IPS-15b (cell line): ENCODE measurements at regions not wholly inside any gene's neighbourhood (a gene's known extent, or its start where the extent isn't known, plus 50 kb on each side); places are given as distances from the start of the nearest gene placed in this dataset.

Experiments
- H3K27me3 ChIP-seq: one replicate; pipeline ENCODE4 v1.6.1; 2013; ENCODE audit warnings: low read length; ENCODE audit not compliant: control insufficient read depth, insufficient read depth
- H3K36me3 ChIP-seq: one replicate; pipeline ENCODE4 v1.6.1; 2013; ENCODE audit warnings: low read length; ENCODE audit not compliant: control insufficient read depth, insufficient read depth
- H3K4me1 ChIP-seq: one replicate; pipeline ENCODE4 v1.6.1; 2013; ENCODE audit warnings: mild to moderate bottlenecking, low read length; ENCODE audit not compliant: control insufficient read depth, insufficient read depth
- H3K4me3 ChIP-seq: one replicate; pipeline ENCODE4 v1.5.1; 2013; ENCODE audit warnings: low read depth, low read length
- H3K9ac ChIP-seq: one replicate; pipeline ENCODE4 v1.6.1; 2013; ENCODE audit warnings: low read depth, mild to moderate bottlenecking, low read length
- H3K9me3 ChIP-seq: one replicate; pipeline ENCODE4 v1.6.1; 2013; ENCODE audit warnings: mild to moderate bottlenecking, low read length; ENCODE audit not compliant: control insufficient read depth, insufficient read depth

DNA sequence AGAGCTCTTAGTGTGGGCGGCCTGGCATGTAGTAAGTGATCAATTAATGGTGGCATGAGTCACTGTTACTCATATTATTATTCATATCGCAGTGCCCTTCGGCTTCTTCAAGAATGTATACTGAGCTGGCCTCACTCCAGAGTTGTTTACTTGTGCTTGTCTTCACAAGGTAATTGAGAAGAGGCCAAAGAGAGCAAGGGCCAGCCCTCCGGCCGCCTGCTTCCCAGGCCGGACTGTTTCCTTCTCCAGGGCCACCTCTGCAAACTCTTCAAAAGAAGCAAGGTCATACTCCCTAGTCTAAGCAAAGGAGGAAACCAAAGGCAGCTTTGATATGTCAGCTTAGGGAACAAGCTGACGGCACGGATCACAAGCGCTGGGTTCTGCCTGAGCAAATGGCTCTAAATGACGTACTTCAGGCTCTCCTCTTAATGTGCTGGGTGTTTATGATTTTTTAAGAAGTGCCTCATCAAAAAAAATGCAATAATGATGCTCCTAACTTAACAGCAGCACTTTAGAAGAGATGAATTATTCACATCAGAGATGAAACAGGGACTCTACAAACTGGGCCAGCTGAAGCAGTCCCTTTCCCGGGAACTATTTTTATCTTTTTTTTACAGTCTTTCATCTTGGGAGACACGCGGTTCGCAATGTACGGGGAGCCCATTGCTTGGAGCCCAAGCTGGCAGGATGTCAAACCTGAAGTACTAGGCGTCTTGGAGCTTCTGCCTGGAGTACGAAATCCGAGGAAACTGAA is 65.6 kb upstream of the DLK1 start:
- no peaks in the 10 kb centered on the region for H3K9me3 ChIP-seq
- H3K4me1 ChIP-seq: no peaks in the 10 kb centered on the region

GRCh38 chr14:100662879-100663760 is 63.6 kb upstream of the DLK1 start:
- H3K9me3 ChIP-seq: no peaks in the 10 kb centered on the region
- H3K9ac ChIP-seq: no peak overlapping the region
- H3K4me3 ChIP-seq: no peak overlapping the region
- no peaks in the 10 kb centered on the region for H3K27me3 ChIP-seq
- H3K4me1 ChIP-seq: no peaks in the 10 kb centered on the region
- H3K36me3 ChIP-seq: no peaks in the 10 kb centered on the region

More for the DNA sequence above, 65.6 kb upstream of the DLK1 start:
- no peaks in the 10 kb centered on the region for H3K36me3 ChIP-seq
- no peak overlapping the region for H3K9ac ChIP-seq
- no peak overlapping the region for H3K4me3 ChIP-seq
- no peaks in the 10 kb centered on the region for H3K27me3 ChIP-seq

- H3K4me1 ChIP-seq: no peaks in the 10 kb centered on the region
- no peak overlapping the region for H3K4me3 ChIP-seq
- no peaks in the 10 kb centered on the region for H3K9me3 ChIP-seq
- no peak overlapping the region for H3K9ac ChIP-seq
- no peaks in the 10 kb centered on the region for H3K36me3 ChIP-seq
- H3K27me3 ChIP-seq: no peaks in the 10 kb centered on the region
These were observed 63.0 kb upstream of the DLK1 start for GRCh38 chr14:100663761-100664052.

GRCh38 chr14:100664231-100664630 is 62.5 kb upstream of the DLK1 start:
- no peaks in the 10 kb centered on the region for H3K27me3 ChIP-seq
- H3K9ac ChIP-seq: no peak overlapping the region
- no peaks in the 10 kb centered on the region for H3K9me3 ChIP-seq
- no peak overlapping the region for H3K4me3 ChIP-seq
- H3K4me1 ChIP-seq: no peaks in the 10 kb centered on the region
- H3K36me3 ChIP-seq: no peaks in the 10 kb centered on the region

DNA sequence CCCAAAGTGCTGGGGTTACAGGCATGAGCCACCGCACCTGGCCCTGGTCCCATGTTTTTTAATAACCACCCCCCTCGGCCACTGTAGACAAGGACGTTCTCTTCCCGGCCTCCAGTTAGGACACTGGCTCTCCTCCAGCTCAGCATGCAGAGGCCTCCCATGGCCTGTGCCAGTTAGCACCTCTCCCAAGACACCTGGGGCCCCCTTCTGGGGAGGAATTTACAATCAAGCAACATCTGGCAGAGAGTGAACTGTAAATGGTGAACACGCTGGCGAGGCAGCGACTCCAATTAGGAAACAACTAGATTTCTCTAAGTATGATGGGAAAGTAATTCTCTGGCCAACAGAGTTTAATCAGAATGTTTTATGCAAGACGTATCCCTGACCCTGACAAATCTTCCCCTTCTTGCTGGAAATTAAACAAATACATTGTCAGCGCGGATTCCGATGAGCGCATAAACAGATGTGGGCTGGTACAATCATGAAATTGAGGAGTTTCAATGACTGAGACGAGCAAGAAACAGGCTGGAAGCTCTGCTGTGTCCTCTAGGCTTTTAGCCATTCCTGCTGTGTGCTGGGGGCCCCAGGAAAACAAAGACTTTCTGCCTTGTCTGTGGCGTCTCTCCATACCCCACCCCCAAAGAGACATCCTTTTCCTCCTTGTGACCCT is 61.7 kb upstream of the DLK1 start:
- no peak overlapping the region for H3K9ac ChIP-seq
- H3K27me3 ChIP-seq: no peaks in the 10 kb centered on the region
- no peaks in the 10 kb centered on the region for H3K9me3 ChIP-seq
- no peak overlapping the region for H3K4me3 ChIP-seq
- H3K4me1 ChIP-seq: no peaks in the 10 kb centered on the region
- H3K36me3 ChIP-seq: no peaks in the 10 kb centered on the region

DNA sequence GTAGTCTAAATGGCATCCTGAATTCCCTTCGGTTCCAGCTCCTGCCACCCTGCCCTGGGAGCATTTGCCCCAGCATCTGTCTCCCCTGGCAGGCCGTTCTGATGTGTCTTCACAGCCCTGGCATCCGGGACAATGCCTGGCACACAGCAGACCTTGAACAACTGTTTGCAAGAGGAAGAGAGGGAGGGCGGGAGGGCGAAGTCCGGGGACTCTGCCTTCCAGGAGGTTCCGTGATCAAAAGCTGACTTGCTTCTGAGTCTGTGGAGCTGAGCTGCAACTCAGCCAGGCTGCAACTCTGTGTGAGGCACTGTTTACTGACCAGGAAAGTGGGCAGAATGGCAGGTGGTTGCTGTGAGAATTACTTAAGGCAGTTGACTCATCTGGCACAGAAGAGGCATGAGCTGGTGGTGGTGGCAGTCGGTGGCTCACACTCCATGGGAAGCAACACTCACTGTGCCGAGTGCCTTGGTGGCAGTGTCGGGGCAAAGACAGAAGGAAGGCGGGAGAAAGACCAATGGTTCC is 61.1 kb upstream of the DLK1 start:
- Histone ChIP-seq H3K36me3 (no peaks in the 10 kb centered on the region), H3K4me3 (no peak overlapping the region), H3K4me1 (no peaks in the 10 kb centered on the region), H3K9ac (no peak overlapping the region), H3K9me3 (no peaks in the 10 kb centered on the region), H3K27me3 (no peaks in the 10 kb centered on the region)

GRCh38 chr14:100666403-100666802 is 60.3 kb upstream of the DLK1 start:
- Histone ChIP-seq H3K4me1 (no peaks in the 10 kb centered on the region), H3K36me3 (no peaks in the 10 kb centered on the region), H3K27me3 (no peaks in the 10 kb centered on the region), H3K9ac (no peak overlapping the region), H3K4me3 (no peak overlapping the region), H3K9me3 (no peaks in the 10 kb centered on the region)

DNA sequence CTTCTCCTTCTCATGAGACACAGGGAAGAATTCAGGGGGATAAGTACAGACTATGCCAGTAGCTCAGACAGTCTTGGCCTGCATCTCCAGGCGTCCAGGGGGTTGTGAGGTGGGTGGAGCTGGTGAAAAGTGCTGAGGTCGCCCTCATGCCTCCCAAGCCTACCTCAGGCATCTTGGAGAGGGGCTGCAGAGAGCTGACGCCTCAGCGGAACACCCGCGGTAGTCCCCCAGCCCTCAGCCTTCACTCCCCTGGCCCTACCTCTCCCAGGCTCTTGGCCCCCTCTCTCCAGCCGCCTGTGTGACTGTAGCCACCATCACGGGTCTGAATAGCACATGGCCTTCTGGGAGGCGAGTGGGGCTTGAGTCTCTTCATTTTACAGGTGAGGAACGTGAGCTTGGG is 59.8 kb upstream of the DLK1 start:
- Histone ChIP-seq H3K4me1 (no peaks in the 10 kb centered on the region), H3K36me3 (no peaks in the 10 kb centered on the region), H3K9me3 (no peaks in the 10 kb centered on the region), H3K27me3 (peaks cover 3% of the 10 kb centered on the region), H3K9ac (no peak overlapping the region), H3K4me3 (no peak overlapping the region)

GRCh38 chr14:100667656-100668055 is 59.0 kb upstream of the DLK1 start:
- H3K27me3 ChIP-seq: peaks cover 8% of the 10 kb centered on the region
- no peak overlapping the region for H3K9ac ChIP-seq
- no peaks in the 10 kb centered on the region for H3K36me3 ChIP-seq
- no peaks in the 10 kb centered on the region for H3K9me3 ChIP-seq
- H3K4me1 ChIP-seq: no peaks in the 10 kb centered on the region
- no peak overlapping the region for H3K4me3 ChIP-seq

- no peaks in the 10 kb centered on the region for H3K9me3 ChIP-seq
- no peaks in the 10 kb centered on the region for H3K4me1 ChIP-seq
- H3K9ac ChIP-seq: no peak overlapping the region
- H3K27me3 ChIP-seq: peaks cover 8% of the 10 kb centered on the region
- no peaks in the 10 kb centered on the region for H3K36me3 ChIP-seq
- no peak overlapping the region for H3K4me3 ChIP-seq
These were observed 58.3 kb upstream of the DLK1 start for GRCh38 chr14:100668352-100668751.

- Histone ChIP-seq H3K36me3 (no peaks in the 10 kb centered on the region), H3K9me3 (no peaks in the 10 kb centered on the region), H3K4me1 (no peaks in the 10 kb centered on the region), H3K4me3 (no peak overlapping the region), H3K9ac (no peak overlapping the region), H3K27me3 (peaks cover 11% of the 10 kb centered on the region)
These were observed 57.7 kb upstream of the DLK1 start for GRCh38 chr14:100669011-100669412.
